DMS53 treated with DMSO at 0.1 percent for 48 hours (cell line): ENCODE measurements at regions not wholly inside any gene's neighbourhood (a gene's known extent, or its start where the extent isn't known, plus 50 kb on each side); places are given as distances from the start of the nearest gene placed in this dataset.

Experiments
- DNase-seq: peaks from one replicate; lab custom pipeline; 2025; ENCODE audit not compliant: unreplicated experiment; lab: John Stamatoyannopoulos, UW

- no peak for DNase-seq
Observed at GRCh38 chr20:50311308-50312001, 120.8 kb downstream of the CEBPB start.

DNA sequence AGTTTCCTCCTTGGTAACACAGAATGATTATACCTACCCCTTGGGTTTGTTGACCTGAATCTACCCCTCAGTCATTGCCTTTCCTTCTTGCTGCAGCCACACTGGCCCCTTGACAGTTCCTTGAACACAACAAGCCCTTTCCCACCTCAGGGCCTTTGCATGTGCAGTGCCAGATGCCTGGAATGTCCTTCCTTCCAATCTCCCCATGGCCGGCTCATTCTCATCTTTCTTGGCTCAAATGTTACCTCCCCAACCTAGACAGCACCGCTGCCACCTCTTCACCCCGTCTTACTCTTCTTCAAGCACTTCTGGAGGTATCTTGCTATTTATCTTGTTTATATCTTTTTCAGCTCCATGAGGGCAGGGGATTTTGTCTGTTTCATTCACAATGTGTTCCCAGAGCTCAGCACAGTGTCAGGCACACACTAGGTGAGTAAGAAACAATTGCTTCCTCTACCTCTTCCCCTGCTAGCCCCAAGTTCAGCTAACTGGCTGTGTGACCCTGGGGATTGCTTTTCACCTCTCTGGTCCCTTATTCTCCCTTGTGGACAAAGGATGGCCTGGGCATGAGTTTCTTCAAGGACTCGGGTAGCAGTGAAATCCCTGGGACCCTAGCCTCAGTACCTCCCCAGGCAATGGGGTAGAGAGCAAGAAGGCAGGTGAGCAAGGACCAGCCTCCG, 121.5 kb downstream of the CEBPB start:
- no peak for DNase-seq

- DNase-seq: no peak
Observed at GRCh38 chr20:50312682-50313521, 122.3 kb downstream of the CEBPB start.

DNA sequence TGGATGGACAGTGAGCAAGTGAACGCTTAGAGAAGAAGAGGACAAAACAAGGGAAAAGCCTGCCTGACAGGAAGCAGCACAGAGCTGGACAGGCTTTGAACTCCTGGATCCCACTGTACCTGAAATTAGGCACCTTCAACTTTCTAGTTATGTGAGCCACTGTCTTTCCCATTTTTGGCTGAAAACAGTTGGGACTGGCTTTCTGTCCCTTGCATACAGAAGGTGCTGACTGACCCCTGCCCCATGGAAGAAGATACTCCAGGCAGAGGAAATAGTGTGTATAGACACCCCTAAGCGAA, 122.8 kb downstream of the CEBPB start:
- DNase-seq: no peak

DNA sequence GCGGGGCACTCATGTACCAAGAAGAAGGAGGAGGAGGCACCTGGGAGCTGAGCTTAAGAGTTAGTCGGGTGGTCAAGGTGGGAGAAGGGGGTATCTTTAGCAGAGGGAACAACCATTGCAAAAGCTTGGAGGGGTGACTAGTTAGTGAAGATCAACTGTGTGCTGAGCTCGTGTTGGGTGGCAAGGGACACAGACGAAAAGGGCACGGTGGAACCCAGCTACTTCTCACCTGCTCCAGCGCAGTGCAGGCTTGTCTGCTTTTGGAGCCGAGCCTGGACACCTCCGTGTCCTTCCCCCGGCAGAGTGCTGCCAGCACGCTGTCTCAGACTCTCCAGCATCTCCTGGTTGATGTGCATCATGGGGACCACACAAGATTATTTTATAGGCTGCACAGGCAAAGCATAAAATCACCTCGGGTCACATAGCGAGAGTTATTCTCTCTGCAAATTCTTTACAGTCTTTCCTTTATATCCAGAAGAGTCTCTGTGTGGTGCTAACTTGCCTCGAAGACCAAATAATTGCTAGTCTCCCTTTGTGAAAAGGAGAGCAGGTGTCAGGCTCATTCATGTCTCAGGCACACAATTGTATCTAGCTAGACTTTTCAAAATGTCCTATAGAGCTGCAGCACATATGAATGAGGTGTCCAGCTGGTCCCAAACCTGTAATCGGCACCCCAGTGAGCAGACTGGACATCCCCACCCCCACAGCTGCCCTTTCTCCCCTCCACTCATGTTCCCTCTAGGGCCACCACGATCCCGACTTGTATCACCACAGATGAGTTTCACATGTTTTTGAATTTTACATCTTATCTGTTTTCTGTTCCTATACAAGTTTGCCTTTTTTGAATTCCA, 123.4 kb downstream of the CEBPB start:
- no peak for DNase-seq

GRCh38 chr20:50314678-50315335, 124.2 kb downstream of the CEBPB start:
- no peak for DNase-seq

- no peak for DNase-seq
Observed at GRCh38 chr20:50315586-50316551, 125.2 kb downstream of the CEBPB start.

DNA sequence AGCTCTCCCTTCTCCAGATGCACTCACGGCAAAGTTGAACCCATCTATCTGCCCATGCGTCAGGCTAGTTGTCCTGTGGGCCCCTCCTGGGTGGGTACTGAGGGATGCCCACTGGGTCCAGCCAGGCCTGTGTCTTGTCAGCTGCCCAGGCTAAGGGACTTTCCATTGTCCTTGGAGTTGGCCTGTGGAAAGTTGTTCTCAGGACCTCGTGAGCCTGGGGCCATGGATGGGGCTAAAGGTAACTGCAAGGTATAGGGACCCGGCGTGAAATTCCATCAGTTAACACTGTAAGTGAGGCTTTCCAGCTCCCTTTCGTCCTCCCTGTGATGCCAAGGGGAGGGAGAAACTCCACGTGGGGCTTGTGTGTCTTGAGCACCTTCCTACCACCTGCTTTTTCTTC, 126.5 kb downstream of the CEBPB start:
- DNase-seq: no peak

- DNase-seq: peak; percentile 26
Observed at GRCh38 chr20:50317609-50318008, 127.0 kb downstream of the CEBPB start.

GRCh38 chr20:50318710-50319109, 128.1 kb downstream of the CEBPB start:
- no peak for DNase-seq

GRCh38 chr20:50320005-50320900, 129.6 kb downstream of the CEBPB start:
- DNase-seq: no peak

DNA sequence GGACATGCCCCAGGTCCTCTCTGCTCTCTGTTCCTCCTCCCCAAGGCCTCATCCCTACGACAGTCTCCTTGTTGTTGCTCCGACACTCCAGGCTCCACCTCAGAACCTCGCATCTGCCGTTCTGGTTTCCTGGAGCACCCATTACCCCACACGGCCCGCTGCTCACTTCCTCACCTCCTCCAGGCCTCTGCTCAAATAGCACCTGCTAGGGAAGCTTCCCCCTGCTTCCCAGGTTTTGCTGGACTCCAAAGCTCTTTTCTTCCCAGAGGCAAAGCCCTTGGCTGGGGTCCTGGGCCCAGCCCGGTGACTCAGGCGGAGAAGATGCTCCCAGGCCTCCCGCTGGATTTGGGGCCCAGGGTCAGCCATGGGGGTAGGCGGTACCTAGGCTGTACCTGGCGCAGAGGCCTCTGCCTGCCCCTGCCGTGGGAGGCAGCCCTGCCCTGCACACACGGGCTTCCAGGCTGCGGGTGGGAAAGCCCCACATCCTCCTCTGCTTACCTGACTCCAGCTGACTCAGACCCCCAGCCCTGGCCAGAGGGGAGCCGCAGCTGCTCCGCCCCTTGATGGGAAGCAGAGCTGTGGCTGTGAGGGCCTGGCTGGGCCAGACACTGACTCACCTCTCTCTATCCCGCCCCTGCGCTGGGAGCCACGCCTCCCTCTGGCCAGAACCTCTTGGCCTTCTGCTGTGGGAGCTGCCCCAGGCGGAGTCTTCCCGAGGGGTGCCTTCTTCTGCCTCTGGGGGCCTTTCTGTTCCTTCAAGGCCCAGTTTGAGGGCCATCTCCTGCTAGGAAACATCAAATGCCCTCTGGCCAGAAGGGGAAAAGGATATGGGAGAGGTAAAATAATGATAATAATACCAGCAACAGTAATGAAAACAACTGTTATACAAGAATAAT, 130.5 kb downstream of the CEBPB start:
- DNase-seq: peak; percentile 78

DNA sequence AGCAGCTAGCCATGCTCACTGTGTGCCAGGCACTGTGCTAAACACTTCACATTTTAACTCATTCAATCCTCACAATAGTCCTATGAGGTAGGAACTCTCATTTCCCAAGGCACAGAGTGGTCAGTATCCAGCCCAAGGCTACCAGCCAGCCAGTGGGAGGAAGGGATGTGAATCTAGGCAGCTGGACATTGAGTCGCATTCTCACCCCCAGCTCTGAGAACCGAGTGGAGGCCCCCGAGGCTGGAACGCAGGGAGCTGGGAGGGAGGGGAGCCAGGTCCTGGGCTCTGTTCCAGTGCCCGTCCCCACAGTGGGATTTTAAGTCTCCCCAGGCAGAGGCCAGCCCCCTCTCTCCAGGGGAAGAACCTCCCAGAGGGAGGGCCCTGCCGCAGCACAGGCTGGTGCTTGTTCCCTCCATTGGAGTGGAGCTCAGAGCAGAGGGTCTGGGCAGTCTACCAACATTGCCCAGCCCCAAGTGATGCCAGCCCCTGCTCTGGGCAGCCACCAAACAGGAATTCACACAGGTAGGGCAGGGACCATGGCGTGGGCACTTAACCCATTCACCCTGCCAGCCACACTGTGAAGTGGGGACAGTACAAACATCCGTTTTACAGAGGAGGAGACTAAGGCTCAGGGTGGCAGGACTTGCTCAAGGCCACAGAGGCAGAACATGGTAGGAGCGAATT, 131.3 kb downstream of the CEBPB start:
- no peak for DNase-seq

GRCh38 chr20:50322703-50323131, 132.1 kb downstream of the CEBPB start:
- DNase-seq: no peak

DNA sequence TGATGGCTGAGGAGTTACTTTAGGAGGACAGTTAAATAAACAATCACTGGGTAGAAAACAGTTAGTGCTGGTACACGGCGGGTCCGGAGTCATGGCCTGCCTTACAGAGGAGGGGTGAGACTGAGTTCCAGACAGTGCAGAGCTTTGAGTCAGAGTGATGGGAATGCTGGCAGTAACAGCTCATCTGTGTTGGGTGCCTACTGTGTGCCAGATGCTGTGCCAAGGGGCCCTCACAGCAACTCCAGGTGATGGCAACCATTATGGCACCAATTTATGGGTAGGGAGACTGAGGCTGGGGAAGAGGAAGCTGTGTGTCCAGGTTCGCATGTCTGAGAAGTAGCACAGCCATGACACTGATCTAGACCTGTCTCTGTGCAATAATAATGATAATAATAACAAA, 132.6 kb downstream of the CEBPB start:
- no peak for DNase-seq

GRCh38 chr20:50323777-50324775, 133.4 kb downstream of the CEBPB start:
- no peak for DNase-seq
